ENCODE measurements at regions not wholly inside any gene's neighbourhood (a gene's known extent, or its start where the extent isn't known, plus 50 kb on each side); places are given as distances from the start of the nearest gene placed in this dataset.

- TF ChIP-seq POLR2A (IDR thresholded peaks at IDR 0.05) (no peak), CTCF (IDR thresholded peaks at IDR 0.05) (no peak), EP300 (IDR thresholded peaks at IDR 0.05) (no peak)
Measured at GRCh38 chr12:69173368-69173767, 66.0 kb upstream of the CPSF6 start.

Data from ovary (tissue), 3 donors.